Heart right ventricle (tissue), 16 donors: ENCODE measurements at regions not wholly inside any gene's neighbourhood (a gene's known extent, or its start where the extent isn't known, plus 50 kb on each side); places are given as distances from the start of the nearest gene placed in this dataset.

Experiments
- ATAC-seq, 8 donors: fragments of 200-7000 bp; cut with Tn5 transposase; one replicate each; pipeline ENCODE4 v1.9.1; 2020; ENCODE audit warnings: mild to moderate bottlenecking in 8 of 8, moderate library complexity in 8 of 8, moderate number of reproducible peaks in 1 of 8
- DNase-seq, 2 donors: peaks; one replicate each; pipeline ENCODE4 v3.0.0-alpha.2; 2020
- H3K27ac ChIP-seq, 10 donors: fragments of 200-600 bp; sonication (generic) in 2 of 10; one replicate each; pipeline versions ENCODE4 v1.5.0 to v1.8.0; 2020 to 2022; ENCODE audit warnings: mild to moderate bottlenecking in 3 of 10
- H3K27me3 ChIP-seq, 7 donors: fragments of 200-600 bp; one replicate each; pipeline ENCODE4 v1.8.0; 2021 to 2022; ENCODE audit warnings: mild to moderate bottlenecking in 2 of 7
- H3K36me3 ChIP-seq, 9 donors: fragments of 200-600 bp; sonication (generic) in 1 of 9; one replicate each; pipeline versions ENCODE4 v1.5.0 to v1.8.0; 2020 to 2022; ENCODE audit warnings: mild to moderate bottlenecking in 2 of 9
- H3K4me1 ChIP-seq, 9 donors: fragments of 200-600 bp; sonication (generic) in 1 of 9; one replicate each; pipeline versions ENCODE4 v1.5.0 to v1.8.0; 2020 to 2022; ENCODE audit warnings: mild to moderate bottlenecking in 4 of 9
- H3K4me3 ChIP-seq, 10 donors: fragments of 200-600 bp; sonication (generic) in 2 of 10; one replicate each; pipeline versions ENCODE4 v1.5.0 to v1.8.0; 2020 to 2022; ENCODE audit warnings: mild to moderate bottlenecking in 7 of 10, moderate library complexity in 2 of 10
- H3K9me3 ChIP-seq, 11 donors: fragments of 200-600 bp in 10 of 11; sonication (generic) in 2 of 11; one replicate each; pipeline versions ENCODE4 v1.5.0 to v1.8.0; 2013 to 2022; ENCODE audit warnings: mild to moderate bottlenecking in 2 of 11, control low read depth in 1 of 11, moderate library complexity in 1 of 11
- WGBS, 2 donors: extraction: QIAGEN DNeasy Blood & Tissue Kit; methylation state at CpG; one replicate each; pipeline ENCODE4 v1.1.7; 2013; ENCODE audit warnings: inconsistent platforms in 1 of 2; 5-methylcytosine and 5-hydroxymethylcytosine counted together
- intact Hi-C, 10 donors: fragments of 100-400 bp; cut with DNase I; formaldehyde crosslinking; loops; one replicate each; pipeline versions ENCODE4 v1.11.1 to v1.14.2; 2022
- TF ChIP-seq, protein P1 (sequence below), 9 donors: fragments of 200-600 bp; sonication (generic) in 2 of 9; IDR thresholded peaks; one replicate each; pipeline versions ENCODE4 v1.5.0 to v1.8.0; 2021 to 2022; ENCODE audit warnings: antibody characterized with exemption in 9 of 9, mild to moderate bottlenecking in 5 of 9, moderate library complexity in 1 of 9
- donor health status: Arrhythmogenic right ventricular cardiomyopathy.
- donor health status: ischemic (EF 13 %, LVEDD 7.1; RV severe dilation, severe dysfunction).
- donor health status: healthy with polysubstance abuse.
- donor health status: DM: no; HTN: yes; CAD: no.
- donor health status: DM: no; HTN: no; CAD: no.
- donor health status: ischemic (EF 25% LVEDD 6.9; RV normal size, moderate dysfunction).
- donor health status: ischemic (EF 25% LVEDD 5.7; RV mildly dilated, moderate dysfunction).
- donor health status: healthy.
- donor health status: DM: yes; HTN: yes; CAD: no.
- donor health status: Ischemic cardiomyopathy.
- donor health status: ischemic (EF 35%, LVEDD 5.7; RV mildly dilated, moderate dysfunction).
- donor health status: nonischemic (EF 11% LVEDD 7.7; RV severe dilation, severe dysfunction).
- donor health status: DM: yes; HTN: yes; CAD: no.
- donor health status: PGD.
- donor health status: ischemic (EF 29% LVEDD 5.4; RV normal size, mild dysfunction).
- donor health status: nonischemic (EF 23%, LVEDD 6.1; RV moderate dilation, normal function).

GRCh38 chr9:119003882-119004617 is 365.2 kb downstream of the BRINP1 start:
- Histone ChIP-seq H3K9me3 (no peaks in the 10 kb centered on the region), H3K27ac (peak overlapping the region in 9 of 10 donors; percentile 39 to 86 (median 73)), H3K4me1 (peaks cover 0 to 29% (median 17%) of the 10 kb centered on the region in 9 donors), H3K4me3 (no peak overlapping the region), H3K36me3 (no peaks in the 10 kb centered on the region), H3K27me3 (no peaks in the 10 kb centered on the region)
- WGBS, 2 donors: 41 to 50% methylated on average over 2 of the region's 2 CpGs
- no peak for DNase-seq
- peak in 5 of 8 donors; percentile 40 to 65 (median 56) for ATAC-seq
- TF ChIP-seq, protein P1, sequence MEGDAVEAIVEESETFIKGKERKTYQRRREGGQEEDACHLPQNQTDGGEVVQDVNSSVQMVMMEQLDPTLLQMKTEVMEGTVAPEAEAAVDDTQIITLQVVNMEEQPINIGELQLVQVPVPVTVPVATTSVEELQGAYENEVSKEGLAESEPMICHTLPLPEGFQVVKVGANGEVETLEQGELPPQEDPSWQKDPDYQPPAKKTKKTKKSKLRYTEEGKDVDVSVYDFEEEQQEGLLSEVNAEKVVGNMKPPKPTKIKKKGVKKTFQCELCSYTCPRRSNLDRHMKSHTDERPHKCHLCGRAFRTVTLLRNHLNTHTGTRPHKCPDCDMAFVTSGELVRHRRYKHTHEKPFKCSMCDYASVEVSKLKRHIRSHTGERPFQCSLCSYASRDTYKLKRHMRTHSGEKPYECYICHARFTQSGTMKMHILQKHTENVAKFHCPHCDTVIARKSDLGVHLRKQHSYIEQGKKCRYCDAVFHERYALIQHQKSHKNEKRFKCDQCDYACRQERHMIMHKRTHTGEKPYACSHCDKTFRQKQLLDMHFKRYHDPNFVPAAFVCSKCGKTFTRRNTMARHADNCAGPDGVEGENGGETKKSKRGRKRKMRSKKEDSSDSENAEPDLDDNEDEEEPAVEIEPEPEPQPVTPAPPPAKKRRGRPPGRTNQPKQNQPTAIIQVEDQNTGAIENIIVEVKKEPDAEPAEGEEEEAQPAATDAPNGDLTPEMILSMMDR (IDR thresholded peaks at IDR 0.05): no peak
- intact Hi-C loops: loop anchor here in 1 of 10 donors (2.0 kb wide), 1 partner anchor 23 kb away; no protein-coding TSS in a partner anchor

- peak; percentile 91 to 98 (median 94) for ATAC-seq
- Histone ChIP-seq H3K4me1 (peaks cover 0 to 29% (median 17%) of the 10 kb centered on the region in 9 donors), H3K36me3 (no peaks in the 10 kb centered on the region), H3K27ac (peak overlapping the region in 9 of 10 donors; percentile 39 to 86 (median 73)), H3K4me3 (no peak overlapping the region), H3K9me3 (no peaks in the 10 kb centered on the region), H3K27me3 (no peaks in the 10 kb centered on the region)
- TF ChIP-seq, protein P1 (IDR thresholded peaks at IDR 0.05): no peak
- DNase-seq: peak; percentile 17 to 87
- WGBS, 2 donors: 26 to 27% methylated on average over 2 of the region's 2 CpGs
- intact Hi-C loops: loop anchor here in 1 of 10 donors (2.0 kb wide), 1 partner anchor 22 kb away; no protein-coding TSS in a partner anchor
These were observed 364.6 kb downstream of the BRINP1 start for GRCh38 chr9:119004618-119004990.

DNA sequence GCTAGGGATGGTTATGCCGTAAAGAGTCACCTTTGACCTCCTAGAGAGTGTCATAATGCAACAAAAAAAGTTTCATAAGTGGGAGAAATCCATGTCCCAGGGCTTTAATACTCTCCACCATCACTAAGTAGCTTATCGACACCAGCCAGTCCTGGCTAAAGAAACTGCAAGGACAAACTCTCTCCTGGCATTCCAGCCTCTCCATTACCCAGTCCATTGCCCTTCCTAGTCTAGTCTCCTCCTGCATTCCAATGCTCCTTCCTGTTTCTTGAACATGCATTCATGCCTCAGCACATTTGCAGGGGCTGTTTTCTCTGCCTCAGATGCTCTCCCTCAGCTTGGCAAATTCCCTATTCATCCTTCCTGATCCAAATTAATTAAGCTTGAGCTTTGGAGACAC is 364.1 kb downstream of the BRINP1 start:
- Histone ChIP-seq H3K27me3 (no peaks in the 10 kb centered on the region), H3K4me3 (no peak overlapping the region), H3K9me3 (no peaks in the 10 kb centered on the region), H3K4me1 (peaks cover 0 to 29% (median 17%) of the 10 kb centered on the region in 9 donors), H3K36me3 (no peaks in the 10 kb centered on the region), H3K27ac (peak overlapping the region in 9 of 10 donors; percentile 4 to 86 (median 73))
- 64 to 75% methylated on average over 2 of the region's 2 CpGs for WGBS, 2 donors
- intact Hi-C loops: loop anchor here in 1 of 10 donors (2.0 kb wide), 1 partner anchor 22 kb away; no protein-coding TSS in a partner anchor
- TF ChIP-seq, protein P1 (IDR thresholded peaks at IDR 0.05): no peak
- peak in 6 of 8 donors; percentile 16 to 48 (median 39) for ATAC-seq
- DNase-seq: no peak

- Histone ChIP-seq H3K27me3 (no peaks in the 10 kb centered on the region), H3K4me1 (peaks cover 0 to 14% (median 9%) of the 10 kb centered on the region in 9 donors), H3K4me3 (no peak overlapping the region), H3K9me3 (no peaks in the 10 kb centered on the region), H3K27ac (no peak overlapping the region), H3K36me3 (no peaks in the 10 kb centered on the region)
- ATAC-seq: peak in 1 of 8 donors; percentile 16
- intact Hi-C loops: no loop called here
- TF ChIP-seq, protein P1 (IDR thresholded peaks at IDR 0.05): no peak
- 28 to 44% methylated on average over 4 of the region's 4 CpGs for WGBS, 2 donors
- DNase-seq: no peak
These were observed 360.0 kb downstream of the BRINP1 start for GRCh38 chr9:119009249-119009648.
